HEK293T (cell line): ENCODE measurements at regions not wholly inside any gene's neighbourhood (a gene's known extent, or its start where the extent isn't known, plus 50 kb on each side); places are given as distances from the start of the nearest gene placed in this dataset.
"Not testable (repeated sequence)": the region's sequence is repeated elsewhere in the genome, so short reads cannot be mapped to it uniquely, and the experiment has no call there.

Experiments used
- CTBP1 ChIP-seq: fragments of 450-650 bp; IDR thresholded peaks from 2 replicates; pipeline ENCODE4 v1.6.1; 2016; ENCODE audit warnings: borderline replicate concordance
- ELF4 ChIP-seq: fragments of 450-650 bp; IDR thresholded peaks from 2 replicates; pipeline ENCODE4 v1.6.1; 2017; ENCODE audit warnings: antibody characterized with exemption
- L3MBTL2 ChIP-seq: fragments of 450-650 bp; conservative IDR thresholded peaks from 2 replicates; pipeline ENCODE4 v1.6.1; 2016; ENCODE audit warnings: mild to moderate bottlenecking
- SP1 ChIP-seq: fragments of 450-650 bp; IDR thresholded peaks from 2 replicates; pipeline ENCODE4 v1.6.1; 2017

- TF ChIP-seq ELF4, SP1, CTBP1, L3MBTL2: not testable (repeated sequence)
Measured at GRCh38 chr6:113795371-113795770, 61.8 kb upstream of the MARCKS start.
